ENCODE measurements at regions not wholly inside any gene's neighbourhood (a gene's known extent, or its start where the extent isn't known, plus 50 kb on each side); places are given as distances from the start of the nearest gene placed in this dataset.

- Histone ChIP-seq H3K27ac (no peak overlapping the region), H3K4me3 (no peak overlapping the region), H3K4me1 (peaks cover 0 to 14% (median 7%) of the 10 kb centered on the region in 4 donors), H3K36me3 (no peaks in the 10 kb centered on the region), H3K27me3 (peaks cover 0 to 3% of the 10 kb centered on the region in 2 donors), H3K9me3 (no peaks in the 10 kb centered on the region)
- intact Hi-C loops (cut with DNase I; ENCODE audit: low total_unique reads), result no loop called here
- no peak for DNase-seq
- no peak for TF ChIP-seq CTCF (IDR thresholded peaks at IDR 0.05)
These were observed 113.6 kb upstream of the CADM1 start for GRCh38 chr11:115617767-115618166.

DNA sequence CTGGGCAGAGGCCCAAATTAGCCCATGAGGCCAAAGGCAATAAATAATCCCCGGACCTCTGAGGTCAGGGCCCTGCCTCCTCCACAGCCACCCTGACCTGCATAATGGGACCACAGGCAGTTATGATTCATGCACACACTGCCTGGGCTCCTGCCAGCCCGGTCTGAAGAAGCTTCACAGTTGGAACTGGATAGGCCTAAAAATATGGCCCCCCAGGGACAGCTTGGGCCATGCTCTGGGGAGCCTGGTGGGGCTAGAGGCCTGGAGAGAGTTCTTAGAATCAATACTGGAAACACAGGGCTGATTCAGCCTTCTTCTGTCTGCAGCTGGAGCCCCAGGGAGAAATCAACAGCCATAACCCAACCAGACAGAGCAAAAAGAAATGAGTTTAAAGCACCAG, 112.8 kb upstream of the CADM1 start:
- no peak for DNase-seq
- no peak for TF ChIP-seq CTCF (IDR thresholded peaks at IDR 0.05)

DNA sequence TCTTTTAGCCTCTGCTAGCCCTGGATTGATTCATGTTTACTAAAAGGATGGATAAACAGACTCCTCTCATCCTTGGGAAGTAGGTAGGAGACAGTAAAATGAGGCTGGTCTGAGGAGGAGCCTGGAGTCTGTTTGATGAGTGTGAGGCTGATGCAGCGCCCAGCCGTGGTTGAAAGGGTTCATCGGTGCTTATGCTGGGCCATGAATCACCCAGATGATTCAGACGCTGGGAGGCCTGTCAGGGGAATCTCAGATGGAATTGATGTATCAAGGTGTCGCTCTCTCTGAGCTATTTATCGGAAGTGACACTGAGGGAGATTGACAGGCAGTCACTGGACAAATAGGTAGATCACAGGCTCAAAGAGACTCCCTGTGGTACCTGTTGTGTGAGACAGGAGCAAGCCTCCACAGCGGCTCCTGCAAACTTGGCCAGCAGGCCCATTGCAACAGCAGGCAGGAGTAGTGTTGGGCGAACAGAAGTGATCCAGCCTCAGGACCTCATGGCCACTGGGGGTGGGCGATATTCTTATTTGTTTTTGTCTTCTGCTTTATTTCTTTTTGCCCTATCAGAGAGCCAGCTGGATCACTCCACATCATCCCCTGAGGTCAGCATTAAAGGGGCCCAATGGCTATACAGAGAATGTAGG, 109.9 kb upstream of the CADM1 start:
- Histone ChIP-seq H3K9me3 (no peaks in the 10 kb centered on the region), H3K4me3 (no peak overlapping the region), H3K4me1 (peaks cover 0 to 3% (median 0%) of the 10 kb centered on the region in 4 donors), H3K36me3 (no peaks in the 10 kb centered on the region), H3K27me3 (peaks cover 0 to 10% of the 10 kb centered on the region in 2 donors), H3K27ac (no peak overlapping the region)
- intact Hi-C loops (cut with DNase I; ENCODE audit: low total_unique reads), result no loop called here
- DNase-seq, result no peak
- no peak for TF ChIP-seq CTCF (IDR thresholded peaks at IDR 0.05)

More for the DNA sequence above, 112.8 kb upstream of the CADM1 start:
- Histone ChIP-seq H3K9me3 (no peaks in the 10 kb centered on the region), H3K36me3 (no peaks in the 10 kb centered on the region), H3K4me3 (no peak overlapping the region), H3K27ac (no peak overlapping the region), H3K4me1 (peaks cover 0 to 6% (median under 1%) of the 10 kb centered on the region in 4 donors), H3K27me3 (peaks cover 0 to 3% of the 10 kb centered on the region in 2 donors)
- intact Hi-C loops (cut with DNase I; ENCODE audit: low total_unique reads), result no loop called here

GRCh38 chr11:115613004-115613403, 108.8 kb upstream of the CADM1 start:
- Histone ChIP-seq H3K4me1 (peaks cover 0 to 11% (median 4%) of the 10 kb centered on the region in 4 donors), H3K9me3 (no peaks in the 10 kb centered on the region), H3K4me3 (no peak overlapping the region), H3K27ac (no peak overlapping the region), H3K36me3 (no peaks in the 10 kb centered on the region), H3K27me3 (peaks cover 0 to 11% of the 10 kb centered on the region in 2 donors)
- no peak for TF ChIP-seq CTCF (IDR thresholded peaks at IDR 0.05)
- intact Hi-C loops (cut with DNase I; ENCODE audit: low total_unique reads), result no loop called here
- DNase-seq, result no peak

DNA sequence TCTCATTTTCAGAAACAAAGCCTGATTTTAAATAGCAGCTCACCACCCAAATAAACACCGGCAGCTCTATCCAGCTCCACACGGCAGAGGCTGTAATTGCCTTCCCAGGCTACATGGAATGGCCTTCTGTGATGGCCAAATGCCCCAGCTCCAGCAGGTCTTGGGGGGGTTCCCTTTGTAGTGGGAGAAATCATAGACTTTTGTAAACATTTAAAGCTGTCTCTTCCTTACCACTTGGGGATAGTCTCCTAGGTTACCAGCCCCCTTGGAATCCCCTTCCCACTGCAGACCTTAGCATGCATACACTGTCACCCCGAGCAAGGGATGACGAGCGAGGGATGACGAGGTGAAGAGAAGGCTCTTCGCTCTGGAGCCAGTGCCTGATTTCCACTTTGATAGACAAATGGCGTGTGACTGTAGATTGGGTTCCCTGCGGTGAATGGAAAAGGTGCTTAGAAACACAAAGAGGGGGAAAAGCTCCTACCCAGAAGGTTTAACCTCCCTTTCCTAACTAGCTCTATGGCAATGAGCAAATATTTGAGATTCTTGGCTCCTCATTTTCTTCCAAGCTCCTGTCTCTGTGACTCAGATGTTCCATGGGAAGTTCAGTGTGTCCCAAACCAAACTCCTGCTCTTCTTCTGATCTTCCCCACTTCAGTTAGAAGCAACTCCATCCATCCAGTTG, 108.0 kb upstream of the CADM1 start:
- H3K9me3 ChIP-seq, result no peaks in the 10 kb centered on the region
- intact Hi-C loops (cut with DNase I; ENCODE audit: low total_unique reads), result no loop called here
- no peak overlapping the region for H3K27ac ChIP-seq
- no peak overlapping the region for H3K4me3 ChIP-seq
- no peaks in the 10 kb centered on the region for H3K36me3 ChIP-seq
- H3K27me3 ChIP-seq, result peaks cover 0 to 11% of the 10 kb centered on the region in 2 donors
- no peak for TF ChIP-seq CTCF (IDR thresholded peaks at IDR 0.05)
- H3K4me1 ChIP-seq, result peaks cover 0 to 19% (median 12%) of the 10 kb centered on the region in 4 donors
- DNase-seq, result no peak
